Natural killer cell (primary cell): ENCODE measurements at regions not wholly inside any gene's neighbourhood (a gene's known extent, or its start where the extent isn't known, plus 50 kb on each side); places are given as distances from the start of the nearest gene placed in this dataset.

Experiments
- ATAC-seq, 3 donors: fragments of 150-1000 bp in 2 of 3; fragments of 200-7000 bp in 1 of 3; cut with Tn5 transposase; 1 replicate in 1 of 3; 2 replicates in 2 of 3; pipeline ENCODE4 v1.10.0; 2021; ENCODE audit warnings: mild to moderate bottlenecking in 2 of 3, moderate library complexity in 2 of 3
- DNase-seq, 2 donors: peaks; one replicate each; pipeline versions ENCODE4 v3.0.0 to v3.0.0-alpha.2; 2013 to 2021; ENCODE audit warnings: mixed read lengths in 1 of 2
- H3K27ac ChIP-seq: one replicate; pipeline ENCODE4 v1.5.1; 2013; ENCODE audit warnings: mild to moderate bottlenecking, low read length
- H3K27me3 ChIP-seq: one replicate; pipeline ENCODE4 v1.6.1; 2013; ENCODE audit warnings: low read length; ENCODE audit not compliant: control insufficient read depth, insufficient read depth
- H3K36me3 ChIP-seq: one replicate; pipeline ENCODE4 v1.6.1; 2013; ENCODE audit warnings: low read length; ENCODE audit not compliant: control insufficient read depth, insufficient read depth
- H3K4me1 ChIP-seq: one replicate; pipeline ENCODE4 v1.6.1; 2013; ENCODE audit warnings: low read length; ENCODE audit not compliant: control insufficient read depth, insufficient read depth
- H3K4me3 ChIP-seq: one replicate; pipeline ENCODE4 v1.5.1; 2013; ENCODE audit warnings: low read length
- H3K9me3 ChIP-seq: one replicate; pipeline ENCODE4 v1.6.1; 2013; ENCODE audit warnings: low read length; ENCODE audit not compliant: control insufficient read depth, insufficient read depth
- H3K27ac Mint-ChIP-seq, 2 donors: one replicate each; pipeline ENCODE4 v1.8.0; 2022; ENCODE audit warnings: mild to moderate bottlenecking in 2 of 2, mixed read lengths in 2 of 2, moderate library complexity in 1 of 2
- H3K27me3 Mint-ChIP-seq, 2 donors: one replicate each; pipeline ENCODE4 v1.8.0; 2022; ENCODE audit warnings: low read depth in 2 of 2, mixed read lengths in 2 of 2
- H3K36me3 Mint-ChIP-seq: one replicate; pipeline ENCODE4 v1.8.0; 2022; ENCODE audit warnings: mixed read lengths
- H3K4me1 Mint-ChIP-seq, 2 donors: one replicate each; pipeline ENCODE4 v1.8.0; 2022; ENCODE audit warnings: mixed read lengths in 2 of 2
- H3K4me3 Mint-ChIP-seq: one replicate; pipeline ENCODE4 v1.8.0; 2022; ENCODE audit warnings: mild to moderate bottlenecking, moderate library complexity, mixed read lengths
- H3K9me3 Mint-ChIP-seq, 2 donors: one replicate each; pipeline ENCODE4 v1.8.0; 2022; ENCODE audit warnings: mixed read lengths in 2 of 2
- WGBS: methylation state at CpG from one replicate; pipeline ENCODE4 v1.1.7; 2013; ENCODE audit warnings: missing lambda C conversion rate; ENCODE audit not compliant: insufficient coverage; 5-methylcytosine and 5-hydroxymethylcytosine counted together
- intact Hi-C: fragments of 100-400 bp; cut with micrococcal nuclease; formaldehyde crosslinking; loops from one replicate; pipeline ENCODE4 v1.14.2; 2022
- TF ChIP-seq, protein P1 (sequence below): fragments of 200-600 bp; IDR thresholded peaks from one replicate; pipeline ENCODE4 v1.8.0; 2022; ENCODE audit warnings: antibody characterized with exemption

DNA sequence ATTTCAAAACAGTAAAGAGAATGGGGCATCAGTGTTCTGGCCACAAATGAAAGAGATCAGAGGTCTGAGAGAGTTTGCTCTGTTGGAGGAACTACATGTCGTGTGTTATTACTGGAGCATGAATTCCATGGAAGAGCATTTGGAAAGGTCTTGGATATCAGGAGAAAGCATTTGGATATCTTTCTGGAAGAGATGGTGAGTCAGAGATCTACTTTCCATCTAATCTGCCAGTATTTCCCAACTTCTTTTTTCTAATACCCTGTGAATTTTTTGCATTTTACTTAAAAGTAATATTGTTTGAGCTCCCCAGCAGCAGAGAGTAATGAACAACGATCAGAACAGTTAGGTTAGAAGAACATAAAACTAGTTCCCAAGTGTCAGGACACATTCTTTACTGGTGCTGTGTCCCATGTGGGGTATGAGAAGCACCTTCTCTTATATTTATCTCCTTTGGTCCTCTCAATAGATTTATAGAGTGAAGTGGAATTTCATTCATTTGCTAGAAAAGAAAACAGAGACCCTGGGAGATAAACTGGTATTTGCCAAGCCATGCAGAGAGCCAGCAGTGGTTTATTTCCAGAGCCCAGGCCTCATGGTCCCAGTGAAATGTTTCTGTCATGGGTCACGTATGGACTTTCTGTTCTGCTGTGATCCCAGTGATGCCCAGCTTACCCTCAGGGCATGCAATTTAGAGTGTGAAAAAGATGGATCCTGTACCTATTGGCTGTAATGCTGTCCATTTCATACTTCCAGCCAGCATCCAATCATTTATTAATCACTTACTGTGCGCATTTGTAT lies 130.8 kb upstream of the NT5C1B start:
- DNase-seq (no peak), ATAC-seq (no peak)
- Mint-ChIP-seq H3K36me3 (peaks cover 13% of the 10 kb centered on the region), H3K4me3 (no peak overlapping the region), H3K27ac (no peak overlapping the region), H3K9me3 (peaks cover 11 to 29% of the 10 kb centered on the region in 2 donors), H3K27me3 (no peaks in the 10 kb centered on the region), H3K4me1 (no peaks in the 10 kb centered on the region)
- H3K4me1 ChIP-seq: no peaks in the 10 kb centered on the region
- H3K4me3 ChIP-seq: no peak overlapping the region
- no peak overlapping the region for H3K27ac ChIP-seq
- H3K9me3 ChIP-seq: no peaks in the 10 kb centered on the region
- WGBS: 76% methylated on average over 4 of the region's 4 CpGs
- TF ChIP-seq, protein P1, sequence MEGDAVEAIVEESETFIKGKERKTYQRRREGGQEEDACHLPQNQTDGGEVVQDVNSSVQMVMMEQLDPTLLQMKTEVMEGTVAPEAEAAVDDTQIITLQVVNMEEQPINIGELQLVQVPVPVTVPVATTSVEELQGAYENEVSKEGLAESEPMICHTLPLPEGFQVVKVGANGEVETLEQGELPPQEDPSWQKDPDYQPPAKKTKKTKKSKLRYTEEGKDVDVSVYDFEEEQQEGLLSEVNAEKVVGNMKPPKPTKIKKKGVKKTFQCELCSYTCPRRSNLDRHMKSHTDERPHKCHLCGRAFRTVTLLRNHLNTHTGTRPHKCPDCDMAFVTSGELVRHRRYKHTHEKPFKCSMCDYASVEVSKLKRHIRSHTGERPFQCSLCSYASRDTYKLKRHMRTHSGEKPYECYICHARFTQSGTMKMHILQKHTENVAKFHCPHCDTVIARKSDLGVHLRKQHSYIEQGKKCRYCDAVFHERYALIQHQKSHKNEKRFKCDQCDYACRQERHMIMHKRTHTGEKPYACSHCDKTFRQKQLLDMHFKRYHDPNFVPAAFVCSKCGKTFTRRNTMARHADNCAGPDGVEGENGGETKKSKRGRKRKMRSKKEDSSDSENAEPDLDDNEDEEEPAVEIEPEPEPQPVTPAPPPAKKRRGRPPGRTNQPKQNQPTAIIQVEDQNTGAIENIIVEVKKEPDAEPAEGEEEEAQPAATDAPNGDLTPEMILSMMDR: no peak
- H3K36me3 ChIP-seq: no peaks in the 10 kb centered on the region
- no peaks in the 10 kb centered on the region for H3K27me3 ChIP-seq
- intact Hi-C loops: no loop called here

DNA sequence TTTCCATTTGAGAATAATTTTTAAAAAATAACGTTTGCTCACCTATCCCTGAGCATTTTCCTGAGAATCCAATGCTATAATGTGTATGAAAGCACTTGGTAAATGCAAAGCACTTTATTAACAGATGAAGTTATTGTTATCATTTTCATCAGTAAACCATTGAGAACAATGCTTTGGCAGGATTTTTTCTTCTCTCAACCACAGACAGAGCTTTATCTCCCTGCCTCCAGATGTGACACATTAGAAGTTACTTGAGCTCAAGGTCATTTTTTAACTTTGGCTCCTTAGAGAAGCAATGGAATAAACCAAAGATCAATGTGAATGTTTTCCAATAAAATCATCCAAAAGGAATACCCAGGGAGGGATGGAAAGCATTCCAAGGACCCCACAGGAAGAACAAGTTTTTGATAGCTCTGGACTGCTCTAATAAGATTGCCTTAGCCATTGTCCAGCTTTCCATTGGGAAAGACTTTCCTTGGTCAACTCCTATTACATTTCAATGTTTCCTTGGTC lies 118.9 kb upstream of the NT5C1B start:
- no peaks in the 10 kb centered on the region for H3K27me3 Mint-ChIP-seq
- DNase-seq: no peak
- TF ChIP-seq, protein P1: no peak

DNA sequence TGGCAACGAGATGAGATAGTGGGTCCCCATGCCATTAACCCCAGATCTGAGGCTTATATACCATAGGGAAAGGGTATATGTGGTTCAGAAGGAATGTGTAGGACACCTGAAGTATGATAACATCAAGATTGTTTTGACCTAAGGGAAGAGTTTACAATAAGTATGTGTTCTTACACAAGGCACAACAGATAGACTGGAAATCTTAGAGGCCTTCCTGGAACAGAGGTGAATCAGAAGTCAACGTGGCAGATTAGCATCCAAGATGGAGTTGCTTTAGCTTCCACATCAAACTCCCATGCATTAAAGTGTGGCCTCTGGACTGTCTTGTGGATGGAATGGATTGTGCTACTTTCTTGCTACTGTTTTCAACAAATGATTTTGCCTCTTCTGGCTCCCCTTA lies 116.6 kb upstream of the NT5C1B start:
- intact Hi-C loops: no loop called here

More for the DNA sequence above, 118.9 kb upstream of the NT5C1B start:
- no CpG with 5 or more reads among the region's 1 CpG for WGBS
- no peak for ATAC-seq
- Mint-ChIP-seq H3K9me3 (peaks cover 5 to 13% of the 10 kb centered on the region in 2 donors), H3K36me3 (peaks cover 15% of the 10 kb centered on the region), H3K27ac (no peak overlapping the region), H3K4me3 (no peak overlapping the region), H3K4me1 (no peaks in the 10 kb centered on the region)
- Histone ChIP-seq H3K27ac (no peak overlapping the region), H3K36me3 (no peaks in the 10 kb centered on the region), H3K9me3 (no peaks in the 10 kb centered on the region), H3K4me3 (no peak overlapping the region), H3K27me3 (no peaks in the 10 kb centered on the region), H3K4me1 (no peaks in the 10 kb centered on the region)
- intact Hi-C loops: no loop called here

More for the DNA sequence above, 116.6 kb upstream of the NT5C1B start:
- 92% methylated on average over 1 of the region's 2 CpGs for WGBS
- H3K27ac ChIP-seq: no peak overlapping the region
- H3K9me3 ChIP-seq: no peaks in the 10 kb centered on the region
- Mint-ChIP-seq H3K9me3 (peaks cover 5 to 8% of the 10 kb centered on the region in 2 donors), H3K4me3 (no peak overlapping the region), H3K4me1 (no peaks in the 10 kb centered on the region), H3K36me3 (no peaks in the 10 kb centered on the region), H3K27me3 (no peaks in the 10 kb centered on the region), H3K27ac (no peak overlapping the region)
- no peaks in the 10 kb centered on the region for H3K27me3 ChIP-seq
- DNase-seq (no peak), ATAC-seq (no peak)
- no peak overlapping the region for H3K4me3 ChIP-seq
- H3K36me3 ChIP-seq: no peaks in the 10 kb centered on the region
- no peaks in the 10 kb centered on the region for H3K4me1 ChIP-seq
- TF ChIP-seq, protein P1: no peak
